HG03064 (cell line): ENCODE measurements at regions not wholly inside any gene's neighbourhood (a gene's known extent, or its start where the extent isn't known, plus 50 kb on each side); places are given as distances from the start of the nearest gene placed in this dataset.

Source experiments
- ATAC-seq: cut with Tn5 transposase; IDR thresholded peaks from one replicate; pipeline ENCODE4 v1.9.1; 2021; ENCODE audit warnings: low read depth; ENCODE audit not compliant: unreplicated experiment

DNA sequence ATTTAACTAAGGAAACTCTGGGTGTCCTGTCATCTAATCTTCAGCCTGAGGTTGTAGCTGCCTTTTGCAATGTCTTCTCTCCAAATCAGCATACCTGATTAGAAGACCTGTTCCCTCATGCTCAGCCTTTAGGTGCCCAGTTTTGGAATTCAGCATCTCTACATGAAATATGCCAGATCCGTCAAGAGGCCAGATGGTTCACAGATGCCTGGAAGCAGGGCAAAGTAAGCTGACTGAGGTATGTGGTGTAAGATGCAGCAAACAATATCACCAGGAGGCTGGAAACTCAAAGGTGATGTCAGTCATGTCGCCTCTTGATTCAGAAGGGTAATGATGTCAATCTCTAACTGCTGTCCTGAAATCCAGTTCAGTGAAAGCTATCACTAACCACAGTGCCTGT, 324.4 kb downstream of the PRELID2 start:
- ATAC-seq = no peak

DNA sequence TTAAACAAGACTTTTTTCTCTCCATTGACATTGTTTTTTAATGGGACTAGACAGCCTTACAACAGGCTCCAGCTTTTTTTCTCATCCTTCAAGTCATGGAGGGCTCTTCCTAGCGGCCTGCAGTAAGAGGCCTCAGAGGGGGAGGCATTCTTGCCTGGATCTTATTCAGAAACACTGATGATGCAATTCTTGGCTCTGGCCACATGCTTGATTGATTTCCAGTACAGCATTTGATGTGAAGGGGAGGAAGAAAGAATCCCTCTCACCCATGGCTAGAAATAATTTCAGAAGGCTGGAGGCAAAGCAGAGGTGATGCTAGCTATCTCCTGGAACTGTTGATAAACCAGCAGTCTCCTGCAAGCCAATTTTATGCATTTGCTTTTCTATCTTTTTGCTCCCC, 324.8 kb downstream of the PRELID2 start:
- no peak for ATAC-seq

DNA sequence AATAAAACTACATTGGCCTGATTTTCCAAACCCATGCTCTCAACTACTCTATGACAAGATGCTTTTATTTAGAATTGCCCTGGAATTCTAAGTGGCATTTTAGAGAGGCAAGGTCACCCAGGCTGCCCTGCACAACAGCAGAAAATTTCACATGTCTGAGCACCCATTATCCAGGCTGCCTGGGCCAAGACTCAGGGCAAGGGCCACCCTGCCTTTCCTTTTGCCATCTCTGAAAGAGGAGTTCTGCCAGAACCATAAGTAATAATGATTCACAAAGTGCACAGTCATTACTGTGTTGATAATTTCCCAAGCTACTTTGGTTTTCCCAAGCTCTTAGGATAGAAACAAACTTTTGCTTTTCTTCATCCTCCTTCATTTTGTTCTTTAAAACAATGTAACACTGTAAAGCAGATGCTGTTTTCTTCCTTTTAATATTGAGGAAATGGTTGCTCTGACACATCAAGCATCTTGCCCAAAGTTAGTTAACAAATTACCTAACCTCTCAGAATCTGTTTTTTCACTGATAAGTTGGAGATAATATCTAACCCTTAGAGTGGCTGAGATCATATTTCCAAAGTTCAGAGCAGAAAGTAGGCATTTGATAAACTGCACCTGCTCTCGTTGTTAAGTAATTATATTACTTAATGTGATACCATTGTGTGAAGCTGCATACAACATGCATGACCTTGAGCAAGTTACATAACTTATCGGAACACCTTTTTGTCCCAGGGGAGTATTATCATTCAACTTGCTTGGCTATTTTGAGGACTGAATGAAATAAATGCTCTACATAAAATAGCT, 325.6 kb downstream of the PRELID2 start:
- no peak for ATAC-seq

DNA sequence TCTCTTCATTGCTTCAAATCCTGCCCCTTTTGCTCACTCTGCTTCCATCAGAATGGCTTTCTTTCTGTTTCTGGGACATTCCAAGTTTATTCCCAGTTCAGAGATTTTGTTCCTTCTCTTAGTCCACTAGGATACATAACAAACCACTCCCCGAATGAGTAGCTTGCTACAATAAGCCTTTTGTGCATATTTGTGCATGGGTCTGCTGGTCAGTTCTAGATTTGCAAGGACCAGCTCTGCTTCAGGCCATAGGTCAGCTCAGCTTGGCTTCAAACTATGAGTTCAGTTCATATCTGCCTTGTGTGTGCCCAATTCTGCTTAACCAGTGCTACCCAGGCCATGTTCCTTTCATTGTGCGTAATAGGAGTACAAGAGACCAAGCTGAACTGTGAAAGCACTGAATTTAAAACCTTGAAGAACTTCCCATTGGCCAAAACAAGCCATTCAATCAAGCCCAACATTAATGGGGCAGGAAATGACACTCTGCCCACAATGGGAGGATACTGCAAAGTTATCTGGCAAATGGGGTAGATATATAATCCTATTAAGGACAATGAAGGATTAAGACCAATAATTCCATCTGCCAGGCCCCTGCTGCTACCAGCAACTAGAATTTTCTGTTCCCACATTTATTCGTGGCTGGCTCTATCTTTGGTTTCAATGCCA, 328.8 kb downstream of the PRELID2 start:
- no peak for ATAC-seq

DNA sequence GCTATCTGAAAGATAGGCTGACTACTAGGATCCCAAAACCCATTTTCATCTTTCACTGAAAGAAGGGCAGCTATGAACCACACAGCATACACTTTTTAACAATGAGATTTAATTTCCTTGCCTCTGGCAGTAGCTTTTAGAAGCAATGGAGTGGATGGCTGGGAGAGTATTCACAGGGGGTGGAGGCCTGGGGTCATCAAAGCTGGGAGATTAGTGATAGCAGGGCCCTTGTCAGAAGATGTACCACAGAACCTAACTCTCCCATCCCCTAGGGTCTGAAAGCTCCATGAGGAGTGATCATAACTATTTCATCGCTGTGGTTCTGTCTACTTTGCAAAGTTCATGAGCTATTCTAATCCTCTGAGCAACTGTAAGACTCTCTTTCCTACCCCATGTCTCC, 332.2 kb downstream of the PRELID2 start:
- no peak for ATAC-seq

DNA sequence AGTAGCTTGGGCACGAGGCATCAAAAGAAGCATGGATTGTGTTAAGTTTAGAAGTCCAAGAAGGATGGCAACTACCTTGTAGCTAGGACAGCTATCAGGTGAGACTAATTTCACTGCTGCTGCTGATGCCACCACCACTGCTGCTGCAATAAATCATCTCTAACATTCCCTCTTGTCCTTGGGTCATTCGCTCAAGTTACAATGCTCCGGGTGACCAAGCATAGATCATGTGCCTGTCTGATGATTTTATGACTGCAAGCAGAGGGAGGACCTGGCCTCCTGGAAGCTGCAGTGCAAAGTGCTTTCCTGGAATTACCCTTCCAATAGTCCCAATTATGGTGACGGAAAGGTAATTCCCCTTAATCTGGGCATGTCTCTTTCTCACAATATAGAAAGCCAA, 334.4 kb downstream of the PRELID2 start:
- no peak for ATAC-seq

DNA sequence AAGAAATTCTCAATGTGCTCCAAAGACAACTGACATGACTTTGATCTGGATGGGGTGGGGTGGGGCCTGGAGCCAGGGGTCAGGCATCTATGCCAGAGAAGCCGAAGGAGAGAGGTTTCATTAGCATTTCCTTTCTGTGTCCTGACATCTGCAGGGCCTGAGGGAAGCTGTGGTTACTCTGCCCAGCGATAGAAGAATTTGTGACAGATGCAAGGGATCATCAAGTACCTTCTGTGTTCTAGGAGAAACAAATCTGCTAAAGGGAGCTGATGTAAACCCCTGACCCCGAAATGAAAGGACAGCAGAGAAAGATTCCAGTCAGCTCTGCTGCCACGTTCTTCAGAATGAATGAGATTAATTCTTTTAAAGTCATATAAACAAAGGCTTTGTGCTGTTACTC, 335.7 kb downstream of the PRELID2 start:
- ATAC-seq = no peak

DNA sequence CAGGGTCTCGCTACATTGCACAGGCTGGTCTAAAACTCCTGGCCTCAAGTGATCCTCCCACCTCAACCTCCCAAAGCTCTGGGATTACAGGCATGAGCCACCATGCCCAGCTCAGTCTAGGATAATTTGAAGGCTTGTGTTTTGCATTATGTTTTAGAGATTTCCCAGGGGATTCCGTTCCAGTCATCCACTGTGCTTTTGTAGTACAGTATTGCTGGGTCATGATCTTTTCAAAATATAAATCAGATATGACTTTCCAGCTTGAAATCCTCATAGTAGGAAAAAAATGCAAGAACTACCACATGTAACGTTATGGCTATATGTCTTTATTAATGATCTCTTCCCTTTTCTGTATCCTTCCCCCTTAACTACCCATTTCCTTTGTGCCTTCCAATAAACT, 338.1 kb downstream of the PRELID2 start:
- no peak for ATAC-seq

DNA sequence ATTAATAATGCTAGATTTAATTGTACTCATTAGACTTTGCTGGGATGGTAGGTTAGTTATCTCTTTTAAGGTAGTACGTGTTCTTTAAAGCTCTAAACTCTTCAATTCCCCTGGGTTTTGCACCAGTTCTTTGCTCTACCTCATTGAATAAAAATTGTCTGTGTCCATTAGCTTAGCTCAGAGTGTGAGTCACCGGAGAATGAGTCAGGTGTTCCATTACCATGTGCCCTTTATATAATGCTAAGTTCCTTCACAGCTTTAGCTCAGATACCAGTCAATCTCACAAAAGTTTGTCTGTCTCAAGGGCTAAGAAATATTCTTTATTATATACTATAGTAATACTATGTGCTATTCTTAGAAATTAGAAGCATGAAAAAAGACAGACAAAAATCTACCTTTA, 339.4 kb downstream of the PRELID2 start:
- ATAC-seq = no peak

DNA sequence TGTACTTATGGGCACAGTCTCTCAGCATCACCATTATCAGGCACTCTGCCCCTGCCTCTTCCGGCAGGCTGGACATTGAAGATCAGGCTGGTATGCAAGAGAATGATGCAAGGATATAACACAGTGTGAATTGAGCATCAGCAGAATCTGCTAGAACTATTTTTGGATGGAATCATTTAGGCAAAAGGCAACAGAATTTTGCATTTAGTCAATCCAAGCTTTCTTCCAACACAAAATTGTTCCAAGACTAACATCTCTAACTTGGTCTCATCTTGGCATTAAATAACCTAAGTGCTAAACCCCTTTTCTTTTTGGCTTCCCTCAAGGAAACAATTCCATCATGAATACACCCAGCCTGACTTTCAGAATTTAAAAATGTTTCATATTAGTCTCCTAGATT, 339.9 kb downstream of the PRELID2 start:
- ATAC-seq = no peak

DNA sequence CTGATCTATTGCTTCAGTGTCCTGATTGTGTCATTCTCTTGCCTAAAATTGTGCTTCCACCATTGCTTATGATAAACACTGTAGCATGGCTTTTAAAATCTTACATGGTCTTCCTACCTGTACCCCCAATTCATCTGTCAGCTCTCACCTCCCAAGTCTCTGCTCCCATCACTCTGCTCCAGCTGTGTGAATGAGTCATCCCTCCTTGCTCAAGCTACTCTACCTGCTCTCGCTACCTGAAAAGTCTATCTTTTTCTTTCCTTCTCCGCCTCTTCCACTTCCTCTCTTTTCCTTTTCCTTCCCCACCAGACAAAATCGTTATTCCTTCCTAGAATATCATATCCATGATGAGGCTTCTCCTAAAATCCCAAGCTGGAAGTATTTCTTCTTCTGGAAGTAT, 341.7 kb downstream of the PRELID2 start:
- ATAC-seq = no peak

DNA sequence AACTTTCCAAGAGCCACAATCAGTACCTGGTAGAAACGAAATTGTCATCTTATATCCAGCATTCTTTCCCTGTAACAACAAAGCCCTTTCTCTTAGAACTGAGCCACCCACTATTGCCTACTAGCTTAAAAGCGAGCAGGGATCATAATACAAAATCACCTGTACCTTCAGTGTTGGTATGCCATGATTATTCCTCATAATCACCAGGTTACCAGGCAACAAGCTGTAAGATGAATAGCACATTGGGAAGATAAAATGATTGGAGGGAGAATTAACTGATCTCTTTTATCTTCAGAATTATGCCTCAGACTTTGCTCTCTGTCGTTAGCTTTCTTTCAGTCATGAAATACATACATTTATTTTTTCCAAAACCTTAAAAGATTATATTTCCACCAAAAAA, 345.6 kb downstream of the PRELID2 start:
- no peak for ATAC-seq

DNA sequence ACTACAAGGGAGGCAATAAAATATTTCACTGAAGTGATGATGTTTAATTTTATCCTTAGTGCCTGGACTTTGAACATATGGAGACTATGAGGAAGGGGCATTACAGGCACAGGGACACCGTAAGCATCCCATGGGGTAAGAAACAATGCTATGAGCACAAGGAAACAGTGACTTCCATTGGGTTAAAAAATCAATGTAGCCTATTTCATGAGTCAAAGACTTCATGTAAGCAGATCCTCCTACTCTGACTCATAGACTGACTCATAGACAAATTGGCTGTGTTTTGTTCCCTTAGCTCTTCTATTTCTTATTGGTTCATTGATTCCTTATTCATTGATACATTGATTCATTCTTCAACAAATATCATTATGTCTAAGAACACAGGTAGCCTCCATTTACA, 351.0 kb downstream of the PRELID2 start:
- ATAC-seq = no peak

DNA sequence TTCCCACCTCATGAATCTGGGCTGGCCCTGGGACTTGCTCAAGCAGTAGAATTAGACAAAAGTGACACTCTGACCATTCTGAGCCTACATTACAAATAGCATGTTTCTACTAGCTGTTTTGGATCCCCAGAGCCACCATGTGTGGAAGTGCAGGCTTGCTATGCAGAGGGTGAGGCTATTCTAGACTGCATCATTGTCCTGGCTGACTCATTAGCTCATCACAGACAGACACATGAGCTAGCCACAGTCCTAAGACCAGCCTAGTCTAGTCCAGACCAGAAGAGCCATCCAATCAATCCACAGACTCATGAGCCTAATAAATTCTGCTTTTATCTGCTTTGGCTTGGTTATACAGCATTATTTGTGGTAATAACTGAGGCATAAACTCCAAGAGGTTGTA, 351.9 kb downstream of the PRELID2 start:
- ATAC-seq = no peak

DNA sequence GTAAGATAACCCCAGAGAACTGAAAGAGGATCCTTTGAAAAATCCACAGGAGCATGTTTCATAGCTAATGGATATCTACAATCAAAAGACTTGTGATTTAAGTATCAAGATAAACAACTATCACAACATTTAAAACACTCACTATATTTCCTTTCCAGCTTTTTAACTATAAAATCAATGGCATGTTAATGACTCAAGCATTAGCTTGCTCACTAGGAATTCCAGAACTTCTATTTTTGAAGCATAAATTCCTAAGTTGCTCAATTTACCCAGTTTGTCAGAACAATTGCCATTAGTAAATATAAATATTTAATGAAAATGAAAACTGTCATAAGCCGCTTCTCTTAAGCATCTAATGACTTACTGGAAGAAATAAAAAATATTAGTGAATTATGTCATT, 355.3 kb downstream of the PRELID2 start:
- ATAC-seq = no peak

DNA sequence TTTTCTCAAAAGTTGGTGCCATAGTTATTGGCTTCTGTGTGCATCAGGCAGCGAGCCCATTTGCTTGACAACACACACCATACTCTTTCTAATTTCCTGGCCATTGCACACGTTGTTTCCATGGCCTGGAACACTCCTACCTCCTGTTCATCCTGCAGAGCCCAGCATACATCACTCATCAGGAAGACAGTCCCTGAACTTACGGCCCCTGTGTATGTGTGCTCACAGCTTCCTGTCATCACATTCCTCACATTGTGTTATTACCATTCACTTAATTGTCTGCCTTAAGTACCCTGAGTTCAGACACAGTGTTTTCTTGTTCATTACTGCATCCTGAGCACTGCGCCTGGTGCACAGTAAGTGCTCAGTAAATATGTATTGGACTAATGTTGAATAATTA, 355.9 kb downstream of the PRELID2 start:
- ATAC-seq = no peak

DNA sequence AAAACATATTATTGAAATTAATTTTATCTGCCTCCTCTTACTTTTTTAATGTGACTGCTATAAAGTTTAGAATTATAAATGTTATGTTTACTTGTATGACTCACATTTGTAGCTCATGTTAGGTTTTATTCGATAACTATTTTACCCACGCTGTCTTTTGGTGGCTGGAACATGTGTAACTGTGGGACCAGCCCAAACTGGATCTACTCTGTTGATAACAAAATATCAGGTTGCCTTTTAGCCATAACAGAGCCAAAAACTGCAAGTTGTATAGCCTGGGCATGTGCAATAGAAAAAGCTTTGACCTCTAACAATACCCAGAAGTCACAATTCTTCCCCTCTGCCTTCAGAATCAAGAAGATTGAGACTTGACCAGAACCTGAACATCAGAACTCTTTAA, 356.5 kb downstream of the PRELID2 start:
- ATAC-seq = no peak

DNA sequence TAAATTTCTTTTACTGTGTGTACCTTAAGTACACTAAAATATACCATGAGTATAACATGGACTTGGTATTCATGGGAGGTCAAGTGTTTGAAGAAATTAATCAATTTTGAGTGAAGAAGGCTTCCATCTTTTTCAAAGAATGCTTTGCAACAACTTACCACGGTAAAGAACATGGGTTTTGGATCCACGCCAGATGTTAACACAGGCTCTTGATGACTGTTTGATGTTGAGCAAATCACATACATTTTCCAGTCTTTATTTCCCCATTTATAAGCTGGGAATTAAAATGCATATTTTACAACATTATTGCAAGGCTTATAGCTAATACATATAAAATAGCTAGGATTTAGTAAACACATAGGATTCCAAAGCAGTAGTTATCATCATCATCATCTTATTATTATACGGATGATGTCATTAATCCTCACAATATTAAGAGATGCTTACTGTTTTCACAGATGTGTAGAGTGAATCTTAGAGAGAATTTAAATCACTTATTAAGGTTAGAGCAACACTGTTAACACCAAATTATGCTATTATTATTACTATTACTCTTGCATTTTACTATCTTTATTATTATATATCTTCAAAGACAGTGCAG, 362.0 kb downstream of the PRELID2 start:
- no peak for ATAC-seq

DNA sequence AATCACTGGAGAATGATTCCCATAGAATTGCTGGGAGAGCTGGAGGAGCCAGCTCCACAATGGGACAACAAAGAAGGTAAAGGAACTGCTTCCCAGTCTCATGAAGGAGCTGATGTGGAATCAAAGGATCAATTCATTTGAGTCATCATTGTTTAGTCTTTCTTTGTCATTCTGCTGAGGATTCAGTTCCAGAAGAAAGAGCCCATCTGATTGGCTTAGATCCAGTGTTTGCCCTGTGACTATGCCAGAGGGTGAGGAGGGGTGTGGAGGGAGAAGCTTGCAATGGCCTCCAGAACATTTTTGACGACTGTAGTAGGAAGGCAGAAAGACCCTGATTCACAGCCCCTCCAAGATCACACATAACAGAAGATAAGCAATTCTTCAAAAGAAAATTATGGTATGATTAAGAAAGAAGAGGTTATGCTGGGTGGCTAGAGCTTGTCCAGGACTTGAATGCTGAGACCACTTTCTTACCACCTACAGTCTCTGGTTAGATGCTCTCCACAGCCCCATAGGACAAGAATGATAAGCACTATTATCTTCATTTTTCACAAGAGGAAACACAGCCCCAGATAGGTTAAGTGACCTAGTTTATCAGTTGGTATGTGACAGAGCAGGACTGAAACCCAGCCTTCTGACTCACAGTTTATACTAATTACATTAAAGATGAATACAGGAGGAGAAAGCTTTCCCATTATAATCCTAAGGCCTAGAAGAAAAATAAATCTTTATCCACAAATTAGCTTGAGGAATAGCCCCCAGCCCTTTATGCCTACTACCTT, 363.1 kb downstream of the PRELID2 start:
- no peak for ATAC-seq

DNA sequence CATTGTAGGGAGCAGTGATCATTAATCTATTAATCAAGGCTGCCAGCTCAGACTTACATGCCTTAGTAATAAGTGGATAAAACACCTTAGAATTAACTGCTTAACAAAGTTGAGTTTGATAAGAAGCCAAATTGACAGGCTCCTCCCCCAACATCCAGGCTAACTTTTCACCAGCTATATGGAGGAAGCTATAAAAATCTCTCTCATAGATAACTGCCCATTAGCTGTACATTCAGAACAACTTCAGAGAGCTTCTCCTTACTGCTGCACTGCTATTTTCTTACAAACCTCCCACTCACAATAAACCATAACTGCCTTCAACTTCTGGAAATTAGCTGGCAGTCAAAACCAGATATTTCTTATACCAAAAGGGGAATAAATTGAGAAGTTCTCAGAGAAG, 364.1 kb downstream of the PRELID2 start:
- no peak for ATAC-seq

DNA sequence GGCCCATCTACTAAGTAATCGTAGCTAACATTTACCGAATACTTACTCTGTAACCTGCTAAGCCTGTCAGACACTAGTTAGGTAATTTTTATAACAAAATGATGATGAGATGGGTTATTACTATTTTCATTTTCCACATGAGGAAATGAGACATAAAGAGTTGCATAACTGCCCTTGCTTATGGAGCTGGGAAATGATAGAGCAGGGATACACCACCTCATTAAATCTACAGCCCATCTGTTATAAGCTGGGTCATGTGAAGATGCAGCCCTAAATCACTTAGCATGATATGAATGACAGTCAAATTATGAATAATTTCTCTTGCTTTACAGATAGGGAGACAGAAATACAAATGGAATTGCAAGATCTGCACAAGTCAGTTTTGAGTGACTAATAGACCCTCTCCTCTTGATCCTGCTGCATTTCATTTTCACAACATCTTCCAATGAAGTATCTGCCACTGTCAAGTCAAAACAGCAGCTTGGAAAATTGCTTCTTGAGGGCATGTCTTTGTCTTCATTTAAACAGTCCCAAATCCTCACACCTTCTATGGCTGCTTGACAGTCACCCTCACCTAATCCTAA, 364.7 kb downstream of the PRELID2 start:
- no peak for ATAC-seq
